ENCODE measurements at regions not wholly inside any gene's neighbourhood (a gene's known extent, or its start where the extent isn't known, plus 50 kb on each side); places are given as distances from the start of the nearest gene placed in this dataset.
"Not testable (repeated sequence)": the region's sequence is repeated elsewhere in the genome, so short reads cannot be mapped to it uniquely, and the experiment has no call there.

DNA sequence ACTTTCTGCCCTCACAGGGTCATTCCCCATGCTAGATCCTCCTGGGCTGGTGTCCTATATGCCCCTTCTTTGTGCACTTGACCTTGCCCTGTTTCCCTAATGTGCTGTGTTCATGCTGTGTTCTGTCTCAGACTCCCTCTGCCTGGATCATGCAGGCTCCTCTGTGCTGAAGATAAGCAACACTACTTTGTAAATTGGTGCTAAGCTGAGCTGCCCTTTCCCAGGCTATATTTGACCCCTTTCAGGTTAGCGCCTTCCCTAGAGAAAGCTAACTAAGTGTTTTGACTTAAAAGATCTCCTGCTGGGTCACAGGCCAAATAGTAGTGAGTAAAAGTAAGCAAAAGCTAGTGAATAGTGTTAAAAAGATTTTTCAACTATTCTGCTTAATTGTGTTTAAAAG lies 257.2 kb upstream of the RGPD4 start:
- no peak for DNase-seq (ENCODE audit: low read depth)
- TF ChIP-seq, protein P1, sequence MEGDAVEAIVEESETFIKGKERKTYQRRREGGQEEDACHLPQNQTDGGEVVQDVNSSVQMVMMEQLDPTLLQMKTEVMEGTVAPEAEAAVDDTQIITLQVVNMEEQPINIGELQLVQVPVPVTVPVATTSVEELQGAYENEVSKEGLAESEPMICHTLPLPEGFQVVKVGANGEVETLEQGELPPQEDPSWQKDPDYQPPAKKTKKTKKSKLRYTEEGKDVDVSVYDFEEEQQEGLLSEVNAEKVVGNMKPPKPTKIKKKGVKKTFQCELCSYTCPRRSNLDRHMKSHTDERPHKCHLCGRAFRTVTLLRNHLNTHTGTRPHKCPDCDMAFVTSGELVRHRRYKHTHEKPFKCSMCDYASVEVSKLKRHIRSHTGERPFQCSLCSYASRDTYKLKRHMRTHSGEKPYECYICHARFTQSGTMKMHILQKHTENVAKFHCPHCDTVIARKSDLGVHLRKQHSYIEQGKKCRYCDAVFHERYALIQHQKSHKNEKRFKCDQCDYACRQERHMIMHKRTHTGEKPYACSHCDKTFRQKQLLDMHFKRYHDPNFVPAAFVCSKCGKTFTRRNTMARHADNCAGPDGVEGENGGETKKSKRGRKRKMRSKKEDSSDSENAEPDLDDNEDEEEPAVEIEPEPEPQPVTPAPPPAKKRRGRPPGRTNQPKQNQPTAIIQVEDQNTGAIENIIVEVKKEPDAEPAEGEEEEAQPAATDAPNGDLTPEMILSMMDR (IDR thresholded peaks at IDR 0.05; ENCODE audit: control insufficient read depth, insufficient read depth, low read depth, low read length, missing control alignments), result no peak
- no peak overlapping the region for H3K4me3 ChIP-seq (ENCODE audit: control insufficient read depth, low read depth, low read length)

DNA sequence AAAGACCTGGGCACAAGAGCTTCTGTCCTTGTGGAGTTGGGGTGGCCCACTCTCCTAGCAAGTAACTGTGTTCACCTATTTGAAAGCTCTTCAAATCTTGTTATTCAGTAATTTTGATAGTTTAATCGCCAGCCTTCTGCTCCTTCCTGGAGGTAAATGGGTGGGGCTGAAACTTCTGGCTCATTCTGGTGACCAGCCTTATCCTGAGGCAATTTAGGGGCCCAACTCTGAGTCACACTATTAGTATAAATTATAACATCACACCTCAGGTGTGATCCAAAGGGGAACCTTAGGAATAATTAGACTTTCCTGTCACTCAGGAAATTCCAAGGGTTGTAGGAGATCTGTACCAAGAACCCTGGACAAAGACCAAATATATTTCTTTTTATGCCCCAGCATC lies 255.8 kb upstream of the RGPD4 start:
- no peak for DNase-seq (ENCODE audit: low read depth)
- H3K4me3 ChIP-seq (ENCODE audit: control insufficient read depth, low read depth, low read length), result no peak overlapping the region
- TF ChIP-seq, protein P1 (IDR thresholded peaks at IDR 0.05; ENCODE audit: control insufficient read depth, insufficient read depth, low read depth, low read length, missing control alignments), result no peak

DNA sequence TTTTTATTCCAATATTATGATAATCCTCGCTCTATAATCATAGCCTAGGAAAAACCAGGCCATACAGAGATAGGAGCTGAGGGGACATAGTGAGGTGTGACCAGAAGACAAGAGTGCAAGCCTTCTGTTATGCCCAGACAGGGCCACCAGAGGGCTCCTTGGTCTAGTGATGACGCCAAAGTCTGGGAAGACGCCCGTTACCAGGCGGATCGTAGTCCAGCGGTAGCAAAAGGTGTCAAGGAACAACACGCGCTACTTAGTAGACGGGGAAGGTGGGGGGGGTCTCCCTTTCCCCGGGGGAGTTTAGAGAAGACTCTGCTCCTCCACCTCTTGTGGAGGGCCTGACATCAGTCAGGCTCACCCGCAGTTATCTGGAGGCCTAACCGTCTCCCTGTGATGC lies 253.8 kb upstream of the RGPD4 start:
- H3K4me3 ChIP-seq (ENCODE audit: control insufficient read depth, low read depth, low read length); DNase-seq (ENCODE audit: low read depth): not testable (repeated sequence)
- TF ChIP-seq, protein P1 (IDR thresholded peaks at IDR 0.05; ENCODE audit: control insufficient read depth, insufficient read depth, low read depth, low read length, missing control alignments), result peak; percentile 52

DNA sequence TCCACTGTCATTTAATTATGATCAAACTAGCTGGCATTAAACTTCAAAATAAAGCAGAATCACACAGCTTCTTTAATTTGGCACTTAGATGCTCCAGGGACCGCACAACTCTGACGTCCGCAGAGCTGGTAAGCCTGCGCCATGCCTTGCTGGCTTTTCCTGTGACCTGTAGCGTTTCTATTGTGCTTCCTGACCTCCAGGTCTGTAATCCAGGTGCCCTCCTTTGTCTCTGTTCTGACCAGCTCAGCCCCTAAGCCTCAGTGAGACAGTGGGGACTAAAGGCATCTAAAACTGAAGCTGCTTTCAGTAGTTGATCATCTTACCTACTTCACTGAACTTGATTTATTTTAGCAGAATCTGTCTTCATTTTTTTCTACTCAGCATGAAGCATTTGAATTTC lies 249.7 kb upstream of the RGPD4 start:
- TF ChIP-seq, protein P1 (IDR thresholded peaks at IDR 0.05; ENCODE audit: control insufficient read depth, insufficient read depth, low read depth, low read length, missing control alignments), result no peak
- no peak for DNase-seq (ENCODE audit: low read depth)
- no peak overlapping the region for H3K4me3 ChIP-seq (ENCODE audit: control insufficient read depth, low read depth, low read length)

DNA sequence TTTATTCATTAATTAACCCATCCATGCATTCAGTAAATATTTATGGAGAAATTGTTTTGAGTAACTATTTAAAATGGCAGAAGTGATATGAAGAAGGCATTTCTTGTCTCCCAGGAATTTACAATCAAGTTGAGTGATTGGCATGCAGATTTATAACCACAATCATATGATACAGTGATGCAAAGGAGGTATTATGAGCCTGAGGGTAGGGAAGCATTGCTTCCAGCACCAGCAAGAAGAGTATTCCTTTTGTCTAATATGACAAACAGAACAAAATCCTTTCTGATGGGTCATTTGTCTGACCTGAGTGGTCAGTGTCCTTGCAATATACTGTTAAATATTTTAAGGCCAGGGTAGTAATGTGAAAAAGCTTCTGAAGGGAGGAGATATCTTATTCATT lies 244.2 kb upstream of the RGPD4 start:
- no peak overlapping the region for H3K4me3 ChIP-seq (ENCODE audit: control insufficient read depth, low read depth, low read length)
- DNase-seq (ENCODE audit: low read depth), result no peak
- TF ChIP-seq, protein P1 (IDR thresholded peaks at IDR 0.05; ENCODE audit: control insufficient read depth, insufficient read depth, low read depth, low read length, missing control alignments), result no peak

DNA sequence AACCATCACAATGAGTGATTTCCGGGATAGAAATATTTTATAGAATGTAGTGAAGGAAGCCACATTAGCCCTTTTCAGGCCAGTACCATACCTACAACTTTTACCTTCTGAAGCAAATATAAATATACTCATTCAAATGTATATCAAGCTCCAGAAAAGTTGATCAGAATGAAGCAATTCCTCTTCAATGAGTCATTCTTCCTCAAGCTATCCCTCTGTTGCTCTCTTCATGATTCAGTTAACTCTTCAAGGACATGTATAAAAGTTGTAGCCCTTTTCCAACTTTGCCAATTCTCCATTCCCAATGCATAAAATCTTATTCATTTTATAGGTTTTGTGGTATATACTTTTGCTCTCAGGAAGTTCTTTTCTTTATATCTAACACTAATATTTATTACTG lies 242.1 kb upstream of the RGPD4 start:
- no peak overlapping the region for H3K4me3 ChIP-seq (ENCODE audit: control insufficient read depth, low read depth, low read length)
- no peak for DNase-seq (ENCODE audit: low read depth)
- TF ChIP-seq, protein P1 (IDR thresholded peaks at IDR 0.05; ENCODE audit: control insufficient read depth, insufficient read depth, low read depth, low read length, missing control alignments), result no peak

DNA sequence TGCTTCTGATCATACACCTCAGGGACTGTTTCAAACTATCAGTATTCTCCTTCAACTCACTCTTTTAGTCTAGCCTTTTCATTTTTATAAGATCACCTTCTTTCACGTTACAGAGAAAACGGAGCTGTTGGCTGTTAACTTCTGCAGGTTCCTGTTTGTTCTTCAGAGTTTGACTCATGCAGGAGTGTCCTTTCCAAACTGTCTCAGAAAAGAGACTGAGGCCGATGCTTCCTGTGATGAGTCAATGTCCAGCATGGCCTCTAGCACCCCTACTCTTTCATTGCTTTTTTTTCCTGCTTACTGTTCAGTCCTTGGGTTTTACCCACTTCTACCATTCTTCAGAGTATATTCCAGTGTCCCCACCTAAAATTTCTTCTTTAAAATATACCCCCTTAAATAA lies 240.8 kb upstream of the RGPD4 start:
- no peak for DNase-seq (ENCODE audit: low read depth)

More for the DNA sequence above, 240.8 kb upstream of the RGPD4 start:
- H3K4me3 ChIP-seq (ENCODE audit: control insufficient read depth, low read depth, low read length), result no peak overlapping the region
- TF ChIP-seq, protein P1 (IDR thresholded peaks at IDR 0.05; ENCODE audit: control insufficient read depth, insufficient read depth, low read depth, low read length, missing control alignments), result no peak

Data from AG09309 (cell line).